GM18858 (cell line): ENCODE measurements at regions not wholly inside any gene's neighbourhood (a gene's known extent, or its start where the extent isn't known, plus 50 kb on each side); places are given as distances from the start of the nearest gene placed in this dataset.
"Not testable (repeated sequence)": the region's sequence is repeated elsewhere in the genome, so short reads cannot be mapped to it uniquely, and the experiment has no call there.

Source experiments
- ATAC-seq: cut with Tn5 transposase; IDR thresholded peaks from one replicate; pipeline ENCODE4 v1.9.1; 2021; ENCODE audit not compliant: unreplicated experiment

GRCh38 chr3:87621667-87622066 lies 345.3 kb upstream of the POU1F1 start:
- ATAC-seq = peak; percentile 96

GRCh38 chr3:87615506-87615905 lies 339.1 kb upstream of the POU1F1 start:
- no peak for ATAC-seq

- no peak for ATAC-seq
Measured at GRCh38 chr3:87614998-87615397, 338.6 kb upstream of the POU1F1 start.

- ATAC-seq = no peak
Measured at GRCh38 chr3:87607234-87607633, 330.9 kb upstream of the POU1F1 start.

- ATAC-seq = no peak
Measured at GRCh38 chr3:87595798-87596197, 319.4 kb upstream of the POU1F1 start.

- ATAC-seq = no peak
Measured at GRCh38 chr3:87581240-87581639, 304.9 kb upstream of the POU1F1 start.

GRCh38 chr3:87576752-87577151 lies 300.4 kb upstream of the POU1F1 start:
- no peak for ATAC-seq

- no peak for ATAC-seq
Measured at GRCh38 chr3:87575550-87575949, 299.2 kb upstream of the POU1F1 start.

GRCh38 chr3:87568331-87568730 lies 291.9 kb upstream of the POU1F1 start:
- ATAC-seq = no peak

- ATAC-seq = no peak
Measured at GRCh38 chr3:87564438-87564837, 288.1 kb upstream of the POU1F1 start.

- ATAC-seq = no peak
Measured at GRCh38 chr3:87563712-87564111, 287.3 kb upstream of the POU1F1 start.

GRCh38 chr3:87558492-87558891 lies 282.1 kb upstream of the POU1F1 start:
- no peak for ATAC-seq

- ATAC-seq = no peak
Measured at GRCh38 chr3:87555290-87555689, 278.9 kb upstream of the POU1F1 start.

- no peak for ATAC-seq
Measured at GRCh38 chr3:87553058-87553457, 276.7 kb upstream of the POU1F1 start.

GRCh38 chr3:87550892-87551291 lies 274.5 kb upstream of the POU1F1 start:
- ATAC-seq = no peak

GRCh38 chr3:87549208-87549607 lies 272.8 kb upstream of the POU1F1 start:
- ATAC-seq = no peak

GRCh38 chr3:87548271-87548670 lies 271.9 kb upstream of the POU1F1 start:
- ATAC-seq = no peak

GRCh38 chr3:87546216-87546615 lies 269.8 kb upstream of the POU1F1 start:
- ATAC-seq = no peak

- ATAC-seq = not testable (repeated sequence)
Measured at GRCh38 chr3:87543408-87543807, 267.0 kb upstream of the POU1F1 start.

- ATAC-seq = no peak
Measured at GRCh38 chr3:87541723-87542122, 265.3 kb upstream of the POU1F1 start.

- not testable (repeated sequence) for ATAC-seq
Measured at GRCh38 chr3:87538722-87539121, 262.3 kb upstream of the POU1F1 start.

- ATAC-seq = no peak
Measured at GRCh38 chr3:87509401-87509800, 233.0 kb upstream of the POU1F1 start.

GRCh38 chr3:87508921-87509320 lies 232.5 kb upstream of the POU1F1 start:
- ATAC-seq = no peak

GRCh38 chr3:87507753-87508152 lies 231.4 kb upstream of the POU1F1 start:
- no peak for ATAC-seq
